Stimulated activated CD4-positive, alpha-beta T cell treated with anti-CD3 and anti-CD28 coated beads, Interleukin-1b, Interleukin-23, amount 100 ng/mL, for 48 hours (primary cell): ENCODE measurements at regions not wholly inside any gene's neighbourhood (a gene's known extent, or its start where the extent isn't known, plus 50 kb on each side); places are given as distances from the start of the nearest gene placed in this dataset.

Experiments used
- DNase-seq: peaks from one replicate; pipeline ENCODE4 v3.0.0-alpha.2; 2020

DNA sequence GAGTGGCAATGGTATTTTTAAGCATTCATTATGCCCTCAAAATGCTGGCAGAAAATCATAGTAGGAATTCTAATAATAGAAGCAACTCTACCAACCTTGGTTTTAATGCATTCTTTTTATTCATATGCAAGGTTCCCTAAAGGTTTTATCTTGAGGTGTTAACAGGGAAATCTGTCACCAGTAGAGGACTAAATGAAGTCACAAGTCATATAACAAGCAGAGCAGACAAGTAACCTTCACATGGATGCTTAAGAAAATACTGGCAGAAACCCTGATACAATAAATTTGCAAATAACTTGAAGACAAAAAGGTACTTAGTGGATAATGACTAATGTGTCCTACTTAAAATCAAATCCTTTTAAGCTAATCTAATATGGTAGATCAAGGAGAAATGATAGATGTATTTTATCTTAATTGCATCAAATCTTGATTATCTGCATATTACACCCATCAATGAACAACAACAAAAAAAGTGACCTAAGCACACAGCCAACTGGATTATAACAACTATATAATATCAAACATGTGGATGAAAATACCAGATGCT lies 73.3 kb downstream of the RFC3 start:
- DNase-seq = no peak

DNA sequence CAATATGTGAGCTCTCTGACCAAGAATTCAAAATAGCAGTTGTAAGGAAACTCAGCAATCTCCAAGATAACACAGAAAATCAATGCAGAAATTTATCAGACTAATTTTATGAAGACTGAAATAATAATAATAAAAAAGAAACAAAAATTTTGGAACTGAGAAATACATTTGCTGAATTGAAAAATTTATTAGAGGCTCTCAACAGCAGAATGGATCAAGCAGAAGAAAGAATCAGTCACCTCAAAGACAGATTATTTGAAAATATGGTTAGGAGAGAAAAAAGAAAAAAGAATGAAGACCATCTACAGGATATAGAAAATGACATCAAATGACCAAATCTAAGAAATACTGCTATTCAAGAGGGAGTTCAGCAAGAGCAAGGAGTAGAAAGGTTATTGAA lies 75.6 kb downstream of the RFC3 start:
- DNase-seq = no peak

DNA sequence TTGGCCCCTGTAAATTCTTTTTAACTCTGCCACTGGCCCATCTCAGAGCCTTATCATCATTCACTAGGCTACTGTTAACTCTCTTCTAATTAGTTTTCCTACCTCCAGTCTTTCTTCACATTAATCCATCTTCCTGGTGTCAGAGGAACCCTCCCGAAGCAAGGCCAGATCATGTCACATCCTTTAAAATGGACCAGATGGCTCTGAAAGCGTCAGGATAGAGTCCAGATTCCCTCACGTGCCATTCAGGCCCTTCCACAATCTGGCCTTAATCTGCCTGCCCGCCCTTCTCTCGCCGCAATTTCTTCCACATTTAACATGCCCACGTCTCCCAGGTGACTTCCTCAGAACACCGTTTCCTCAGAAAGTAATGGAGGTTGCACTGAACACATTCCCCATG lies 86.5 kb downstream of the RFC3 start:
- DNase-seq = no peak

DNA sequence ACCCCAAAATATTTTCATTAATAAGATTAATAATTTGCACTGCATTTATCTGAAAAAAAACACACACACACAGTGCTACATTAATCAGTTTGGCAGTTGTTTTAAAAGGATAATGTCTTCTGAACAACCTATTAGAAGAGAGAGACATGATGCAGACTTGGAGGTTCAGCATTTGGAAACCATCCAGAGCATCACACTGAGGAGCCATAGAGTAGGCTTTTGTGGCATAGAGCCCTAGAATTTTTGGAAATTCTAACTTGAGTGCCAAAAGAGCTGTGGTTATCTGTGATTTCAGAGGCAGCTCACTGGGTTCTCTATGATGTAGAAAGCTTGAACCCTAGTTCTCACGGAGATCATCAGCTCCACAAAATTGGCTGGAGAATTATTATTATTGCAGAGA lies 90.2 kb downstream of the RFC3 start:
- DNase-seq = no peak

DNA sequence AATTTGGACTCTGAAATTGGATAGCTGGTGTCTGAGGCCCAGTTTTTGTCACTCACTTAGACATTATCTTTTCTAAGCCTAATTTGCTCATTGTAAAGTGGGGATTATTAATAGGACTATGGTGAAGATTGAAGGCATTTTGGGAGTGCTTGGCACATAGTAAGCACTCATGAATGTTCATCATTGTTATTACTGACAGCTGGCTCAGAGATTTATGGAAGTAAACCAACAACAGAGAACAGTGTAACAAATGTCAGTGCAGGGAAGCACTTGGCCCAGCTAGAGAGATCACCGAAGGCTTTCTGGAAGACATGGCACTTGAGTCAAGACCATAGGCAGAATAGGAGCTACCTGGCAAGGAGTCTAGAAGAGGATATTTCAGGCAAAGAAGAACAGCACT lies 92.3 kb downstream of the RFC3 start:
- DNase-seq = no peak

DNA sequence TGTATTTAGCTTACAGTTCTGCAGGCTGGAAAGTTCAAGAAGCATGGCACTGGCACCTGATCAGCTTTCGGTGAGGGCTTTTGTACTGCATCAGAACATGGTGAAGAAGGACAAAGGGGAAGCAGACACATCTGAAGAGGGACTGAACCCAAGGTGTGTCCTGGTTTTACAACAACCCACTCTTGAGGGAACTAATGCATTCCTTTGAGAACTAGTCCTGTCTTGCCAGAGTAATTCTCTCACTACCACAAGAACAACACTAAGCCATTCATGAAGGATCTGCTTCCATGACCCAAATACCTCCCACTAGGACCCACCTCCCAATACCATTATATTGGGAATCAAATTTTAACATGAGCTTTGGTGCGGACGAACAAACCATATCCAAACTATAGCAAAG lies 93.6 kb downstream of the RFC3 start:
- DNase-seq = no peak

DNA sequence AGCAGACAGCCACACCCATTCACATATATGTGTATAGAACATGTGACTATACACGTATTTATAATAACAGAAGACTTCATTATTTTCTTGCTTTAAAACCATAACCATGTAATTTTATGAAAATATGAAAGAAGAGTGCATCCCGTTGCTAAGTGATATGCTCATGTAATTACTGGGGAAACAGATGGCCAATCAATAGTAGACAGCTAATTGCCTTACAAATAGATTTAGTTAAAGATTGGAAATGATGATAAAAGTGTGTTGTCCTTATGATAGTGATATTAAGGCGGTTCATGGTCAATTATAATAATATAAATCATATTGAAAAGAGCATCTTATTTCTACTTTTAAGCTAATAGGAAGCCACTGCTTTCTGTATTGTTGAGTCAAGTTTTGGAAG lies 95.9 kb downstream of the RFC3 start:
- no peak for DNase-seq

DNA sequence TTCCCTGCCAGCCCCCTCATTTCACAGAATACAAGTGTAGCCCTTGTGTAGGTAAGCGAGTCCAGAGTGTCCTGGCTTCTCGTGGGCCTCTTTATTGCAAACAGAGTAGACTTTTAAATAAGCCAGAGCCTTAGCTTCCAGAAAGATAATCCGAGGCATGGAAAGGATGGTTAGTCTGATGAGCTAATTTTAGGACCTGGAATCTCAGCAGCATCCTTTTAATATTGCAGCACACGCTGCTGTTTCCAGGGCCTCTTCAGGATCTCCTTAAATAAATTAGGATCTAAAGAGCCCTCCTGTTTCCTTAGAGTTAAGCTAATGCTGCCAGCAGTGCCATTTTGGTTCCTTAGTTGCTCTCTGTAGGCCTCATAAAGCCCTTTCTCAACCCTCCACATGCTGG lies 99.2 kb downstream of the RFC3 start:
- no peak for DNase-seq

DNA sequence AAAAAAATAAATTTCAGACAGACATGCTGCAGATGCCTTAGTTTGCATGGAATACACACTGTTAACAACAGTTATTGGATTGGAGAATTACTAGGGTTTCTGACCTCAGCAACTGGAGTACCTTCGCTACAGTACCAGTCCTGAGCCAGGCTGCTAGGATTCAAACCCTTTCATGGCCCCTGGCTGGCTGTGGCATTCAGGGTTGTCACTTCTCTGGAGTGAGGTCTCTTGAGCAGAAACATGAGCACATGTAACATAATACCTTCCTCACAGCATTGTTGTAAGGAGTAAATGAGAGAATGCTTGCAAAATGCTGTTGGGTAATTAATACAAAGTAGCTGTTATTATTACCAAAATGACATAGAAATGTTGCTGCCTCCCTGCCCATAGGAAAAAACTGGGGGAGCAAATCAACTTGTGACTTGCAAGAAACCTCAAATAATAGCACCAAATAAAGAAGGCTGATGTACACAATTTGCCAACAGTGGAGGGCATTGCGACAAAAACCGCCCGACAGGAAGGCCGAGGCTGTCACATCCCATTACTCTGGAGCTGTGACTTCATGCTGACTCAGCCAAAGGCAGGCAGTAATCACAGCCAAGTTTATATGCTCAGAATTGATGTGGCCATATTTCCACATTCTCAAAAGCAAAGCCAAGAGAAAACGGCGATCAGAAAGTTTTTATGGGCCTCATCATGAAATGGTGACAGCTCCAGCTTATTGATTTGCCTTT lies 100.4 kb downstream of the RFC3 start:
- no peak for DNase-seq

DNA sequence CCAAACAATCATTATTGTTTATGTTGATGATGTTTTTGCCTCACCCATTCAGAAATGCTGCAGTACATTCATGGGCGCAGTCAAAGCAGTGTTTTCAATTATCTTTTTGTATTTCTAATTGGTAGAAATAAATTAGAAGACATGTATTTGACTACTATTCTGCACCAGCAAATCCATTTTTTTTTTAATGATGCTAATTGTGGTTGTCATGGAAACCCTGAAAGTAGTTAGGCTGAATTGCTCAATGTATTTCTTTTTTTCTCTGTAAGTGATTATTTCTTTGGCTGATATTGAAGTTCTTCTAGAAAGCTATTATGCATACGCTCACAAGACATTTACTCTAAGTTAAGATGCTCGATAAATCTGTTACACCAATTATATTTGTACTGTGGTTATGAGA lies 101.2 kb downstream of the RFC3 start:
- no peak for DNase-seq

DNA sequence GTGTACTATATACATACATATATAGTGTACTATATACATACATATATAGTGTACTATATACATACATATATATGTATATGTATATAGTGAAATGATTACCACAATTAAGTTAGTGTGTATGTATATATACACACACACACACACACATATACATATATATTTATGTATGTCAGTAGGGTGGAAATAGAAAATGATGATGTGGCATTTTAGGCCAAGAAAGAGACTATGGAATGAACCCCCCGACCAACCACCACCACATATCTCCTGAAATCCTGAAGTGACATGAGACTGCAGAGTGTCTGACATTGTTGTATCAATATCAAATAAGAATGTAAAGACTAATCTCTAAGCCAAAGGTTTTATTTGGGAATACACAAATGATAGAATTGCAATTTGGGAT lies 107.6 kb downstream of the RFC3 start:
- DNase-seq = no peak

DNA sequence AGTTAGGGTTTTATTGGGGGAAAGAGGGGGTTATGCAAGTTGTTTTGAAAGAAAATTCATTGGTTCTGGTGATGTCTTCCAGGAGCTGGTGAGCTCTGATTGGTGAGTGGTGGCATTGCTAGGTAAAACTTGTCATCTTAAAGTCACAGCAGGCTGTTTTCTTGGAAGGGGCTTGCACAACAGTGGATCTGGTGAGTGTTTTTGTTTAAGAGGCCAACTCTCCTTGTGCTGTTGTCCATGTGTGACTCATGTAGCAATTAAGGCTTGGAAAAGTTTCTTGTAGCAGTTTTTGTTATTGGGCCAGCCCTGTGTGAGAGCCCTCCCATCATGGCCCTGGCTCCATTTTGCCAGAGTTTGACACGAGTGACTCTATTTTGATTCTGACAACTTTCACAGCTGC lies 109.4 kb downstream of the RFC3 start:
- DNase-seq = no peak

DNA sequence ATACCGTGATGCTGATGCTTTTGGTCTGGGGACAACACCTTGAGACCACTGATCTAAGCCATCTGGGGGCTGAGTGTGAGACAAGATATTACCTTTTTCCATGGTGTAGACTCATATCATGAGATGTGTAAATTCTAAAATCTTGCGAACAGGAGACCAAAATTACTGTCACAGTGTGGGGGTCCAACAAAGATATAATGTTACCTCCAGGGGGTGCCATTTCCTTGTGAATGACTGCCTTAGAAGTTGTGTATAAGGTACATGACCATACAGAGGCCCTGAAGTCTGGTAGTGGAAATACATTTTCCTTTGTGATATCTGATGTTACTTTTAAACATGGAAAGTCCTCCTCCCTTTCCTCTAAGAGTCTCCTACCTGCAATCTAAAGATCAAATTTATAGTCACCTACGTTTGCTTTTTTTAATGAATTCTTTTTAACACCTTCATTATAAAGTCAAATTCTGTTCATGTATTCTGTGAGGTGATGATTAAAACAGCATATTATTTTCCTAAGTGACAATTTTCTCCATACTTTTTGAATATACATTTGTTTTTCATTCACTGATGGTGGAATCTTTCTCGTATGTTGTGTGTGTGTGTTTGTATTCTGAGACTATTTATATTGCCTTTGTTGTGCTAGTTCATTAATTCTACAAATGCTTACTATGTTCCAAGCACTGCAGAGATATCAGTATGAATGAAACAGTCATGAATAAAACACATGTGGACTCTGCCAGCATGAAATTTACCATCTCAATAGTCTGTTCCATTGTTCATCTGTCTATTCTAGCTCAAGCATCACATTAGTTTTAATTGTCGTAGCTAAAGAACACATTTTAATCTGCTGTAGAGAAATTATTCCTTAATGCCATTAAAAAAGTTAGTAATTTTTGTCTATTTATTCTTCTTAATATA lies 113.7 kb downstream of the RFC3 start:
- DNase-seq = no peak

DNA sequence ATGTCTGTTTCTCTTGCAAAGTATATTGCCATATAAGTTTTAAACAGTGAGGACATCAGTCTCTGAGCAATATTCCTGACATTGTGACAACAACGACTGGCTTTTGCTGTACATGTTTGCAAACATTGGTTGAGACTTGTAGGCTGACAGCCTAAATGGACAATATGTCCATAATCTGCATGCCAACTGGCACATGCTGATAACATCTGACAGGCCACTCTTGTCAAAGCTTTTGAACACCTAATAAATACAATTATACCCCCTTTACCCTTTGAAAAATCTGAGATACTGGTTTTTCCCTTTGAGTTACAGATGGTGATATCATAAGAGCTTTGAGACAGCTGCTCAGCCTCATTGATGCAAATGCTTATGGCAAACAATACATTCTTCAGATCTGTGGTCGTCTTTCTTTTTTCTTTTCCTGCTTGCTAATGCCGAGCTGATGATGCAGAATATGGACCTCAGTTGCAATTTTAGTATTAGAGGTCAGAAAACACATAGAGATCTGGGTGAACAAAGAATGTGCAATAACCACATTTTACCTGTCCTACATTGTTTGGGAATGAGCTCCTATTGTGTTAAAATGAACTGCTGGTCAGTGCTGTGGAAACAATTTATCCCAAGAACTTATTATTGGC lies 114.9 kb downstream of the RFC3 start:
- DNase-seq = no peak

DNA sequence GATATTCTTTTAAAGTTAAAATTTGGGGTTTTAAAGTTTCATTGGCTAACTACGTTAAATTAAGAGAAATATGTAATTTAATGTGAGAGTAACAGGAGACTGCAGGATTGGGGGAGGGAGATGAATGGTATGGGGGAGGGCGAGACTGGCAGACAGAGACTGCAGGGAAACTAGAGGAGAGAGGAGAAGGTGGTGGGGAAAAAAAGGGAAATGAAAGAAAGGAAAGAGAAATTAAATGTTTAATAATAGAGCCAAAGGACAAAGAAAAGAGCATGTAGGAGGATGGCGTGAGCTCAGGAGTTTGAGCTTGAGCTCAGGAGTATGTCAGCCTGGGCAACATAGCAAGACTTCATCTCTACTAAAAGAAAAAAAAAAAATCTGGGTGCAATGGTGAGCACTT lies 115.9 kb downstream of the RFC3 start:
- DNase-seq = no peak

DNA sequence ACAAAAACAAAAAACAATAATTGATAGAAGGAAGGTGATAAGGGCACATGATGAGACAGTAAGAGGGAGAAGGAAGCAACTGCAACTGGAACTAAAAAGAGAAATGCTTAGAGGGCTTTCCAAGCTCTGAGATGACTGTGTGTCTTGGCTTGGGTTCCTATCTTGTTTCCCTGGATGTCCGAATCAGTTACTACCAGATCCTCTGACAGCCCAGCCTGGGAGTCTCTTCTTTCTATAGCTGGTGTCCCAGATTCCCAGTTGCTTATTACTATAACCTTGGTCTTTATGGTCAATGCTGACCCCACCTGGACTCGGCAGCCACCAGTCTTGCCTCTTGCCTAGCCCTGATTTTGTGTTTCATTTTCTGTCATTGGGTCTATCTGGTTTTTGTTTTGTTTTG lies 116.4 kb downstream of the RFC3 start:
- DNase-seq = no peak

DNA sequence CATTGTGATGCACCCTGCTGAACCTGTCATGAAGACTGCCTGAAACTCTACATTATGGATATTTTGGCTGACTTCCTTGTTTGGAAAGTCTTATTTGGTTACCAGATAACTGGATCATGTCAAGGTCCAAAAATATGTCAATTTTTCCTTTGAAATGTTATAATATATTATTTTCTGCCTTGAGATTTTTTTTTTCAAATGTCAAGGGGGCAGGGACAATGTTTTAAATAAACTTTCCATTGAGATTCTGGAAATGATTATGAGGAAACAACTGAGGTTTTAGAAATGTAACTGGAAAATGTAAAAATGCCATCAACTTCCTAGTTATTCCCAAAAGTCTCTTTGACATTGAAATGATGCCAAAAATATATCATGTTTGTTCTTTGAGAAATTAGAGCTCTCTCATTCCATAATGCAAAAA lies 117.0 kb downstream of the RFC3 start:
- no peak for DNase-seq

DNA sequence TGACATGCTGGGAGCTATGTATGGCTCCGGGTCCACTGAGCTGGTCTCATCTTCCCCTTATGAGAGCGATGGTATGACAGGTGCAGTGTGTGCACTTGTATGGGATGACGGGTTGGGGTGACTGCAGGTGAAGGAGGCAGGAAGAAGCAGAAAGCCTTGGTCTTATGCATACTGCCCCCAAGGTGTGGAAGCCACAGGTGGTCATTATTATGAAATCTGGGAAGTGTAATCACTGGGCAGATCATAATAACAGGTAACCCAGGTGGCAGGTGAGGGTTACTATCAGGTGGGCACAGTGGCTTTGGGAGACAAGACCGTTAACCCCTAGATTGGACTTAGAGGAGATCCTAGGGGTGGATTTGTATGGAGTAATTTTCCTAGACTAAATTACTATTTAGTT lies 118.0 kb downstream of the RFC3 start:
- DNase-seq = no peak

DNA sequence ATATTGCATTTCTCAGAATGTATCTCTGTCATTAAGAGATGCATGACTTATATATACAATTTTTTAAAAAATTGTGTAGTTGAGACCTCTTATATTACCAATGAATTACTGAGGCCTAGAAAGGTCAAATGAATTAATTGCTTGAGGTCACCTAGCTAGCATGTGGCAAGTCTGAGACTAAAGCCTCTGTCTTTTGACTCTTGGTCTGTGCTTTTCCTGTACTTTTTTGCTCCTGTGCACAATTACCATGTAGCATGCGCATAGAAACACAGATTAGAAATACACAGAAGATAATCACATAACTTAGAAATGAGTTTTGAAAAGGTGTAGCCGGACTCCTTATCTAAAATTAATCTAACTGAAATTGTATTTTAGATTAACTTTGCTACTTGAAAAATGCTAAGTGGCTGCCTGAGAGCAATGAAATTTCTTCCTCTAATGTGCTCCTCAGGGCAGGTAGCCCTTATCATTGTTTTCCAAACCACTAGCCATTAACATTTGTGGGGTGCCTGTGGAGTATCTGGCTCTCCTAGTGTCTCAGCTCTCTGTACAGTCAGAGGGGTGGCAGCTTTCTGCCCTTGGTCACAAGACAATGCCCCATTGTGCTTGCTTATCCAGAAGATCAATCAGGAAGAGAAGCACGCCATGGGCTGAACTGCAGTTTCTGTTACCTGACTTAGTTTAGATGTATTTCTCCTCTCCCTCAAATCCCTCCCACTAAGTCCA lies 119.6 kb downstream of the RFC3 start:
- no peak for DNase-seq

DNA sequence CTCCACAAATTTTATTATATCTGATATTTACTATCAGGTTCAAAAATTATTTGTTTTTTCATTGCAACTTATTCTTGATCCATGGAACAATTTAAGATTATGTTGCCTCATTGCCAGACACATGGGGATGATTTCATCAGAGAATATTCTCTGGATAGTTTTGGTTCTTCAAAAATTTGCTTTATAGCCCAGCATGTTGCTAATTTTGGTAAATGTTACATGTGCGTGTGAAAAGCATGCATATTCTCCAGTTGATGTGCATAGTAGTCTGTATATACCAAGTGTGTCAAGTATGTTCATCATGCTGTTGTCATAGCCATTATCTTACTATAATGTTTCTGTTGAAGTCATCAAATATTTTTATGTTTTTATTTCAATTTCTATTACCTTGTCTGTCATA lies 122.3 kb downstream of the RFC3 start:
- no peak for DNase-seq

DNA sequence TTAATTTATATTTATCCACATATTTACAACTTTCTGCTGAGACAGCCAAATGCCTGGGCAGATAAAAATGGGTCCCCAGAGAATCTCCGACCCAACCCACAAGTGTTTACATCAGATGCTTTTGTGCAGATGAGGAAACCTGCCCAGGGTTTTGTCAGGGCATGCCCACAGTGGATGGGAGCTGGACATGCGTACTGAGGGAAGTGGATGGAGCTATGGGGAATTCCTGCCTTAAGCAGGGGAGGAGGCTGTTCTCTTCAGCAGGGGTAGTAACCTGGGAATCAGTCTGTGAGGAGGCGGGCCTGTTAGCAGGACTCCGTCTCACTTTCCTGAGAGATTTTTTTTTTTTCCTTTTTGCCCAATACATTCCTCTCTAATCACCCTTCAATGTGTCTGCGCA lies 122.9 kb downstream of the RFC3 start:
- no peak for DNase-seq

DNA sequence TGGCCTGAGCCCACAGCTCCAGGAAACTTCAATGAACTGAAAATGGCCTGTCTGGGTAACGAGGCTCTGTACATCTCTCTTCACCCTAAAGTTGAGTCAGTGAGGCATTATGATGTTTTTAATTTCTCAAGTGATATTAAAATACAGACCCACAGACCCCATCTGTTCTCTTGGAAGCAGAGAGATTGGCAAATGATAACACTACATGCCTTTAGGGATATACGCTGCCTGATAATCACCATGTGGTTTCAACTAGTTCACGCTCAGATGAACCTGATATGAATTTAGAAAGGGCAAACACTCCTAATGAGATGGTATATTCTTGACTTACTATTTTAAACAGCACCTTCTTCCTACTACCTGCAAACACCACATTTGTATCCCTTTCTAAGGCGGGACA lies 127.5 kb downstream of the RFC3 start:
- DNase-seq = no peak

DNA sequence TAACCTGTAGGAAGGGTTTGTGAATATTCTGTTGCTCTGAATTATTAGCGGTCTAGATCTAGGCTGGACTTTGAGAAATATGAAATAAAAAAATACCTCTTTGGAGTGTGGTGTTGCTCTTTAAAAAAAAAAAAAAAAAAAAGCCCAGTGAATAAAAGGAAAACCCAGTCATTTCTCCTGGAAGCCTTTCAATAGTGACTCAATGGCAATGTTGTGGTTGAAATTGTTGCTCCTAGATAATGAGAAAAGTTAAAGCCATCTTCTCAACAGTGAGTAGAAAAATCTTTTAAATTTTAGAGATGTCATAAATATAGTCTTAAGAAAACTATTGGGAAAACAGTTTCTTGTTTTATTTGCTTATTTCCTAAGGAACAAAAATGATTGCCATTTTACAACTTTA lies 135.3 kb downstream of the RFC3 start:
- no peak for DNase-seq
